Testis (tissue), 2 donors: ENCODE measurements at regions not wholly inside any gene's neighbourhood (a gene's known extent, or its start where the extent isn't known, plus 50 kb on each side); places are given as distances from the start of the nearest gene placed in this dataset.

Experiments used
- POLR2A ChIP-seq: fragments of 450-650 bp; IDR thresholded peaks from one replicate; pipeline ENCODE4 v1.6.1; 2017; ENCODE audit warnings: antibody characterized with exemption, mild to moderate bottlenecking, moderate library complexity
- TF ChIP-seq, protein P1 (sequence below), 3 experiments: fragments of 450-650 bp in 2 of 3; fragments of 200-600 bp in 1 of 3; sonication (generic) in 1 of 3; IDR thresholded peaks; one replicate each; pipeline ENCODE4 v1.5.1; 2016 to 2019; ENCODE audit warnings: antibody characterized with exemption in 3 of 3, mild to moderate bottlenecking in 2 of 3, moderate library complexity in 1 of 3

- TF ChIP-seq, protein P1, sequence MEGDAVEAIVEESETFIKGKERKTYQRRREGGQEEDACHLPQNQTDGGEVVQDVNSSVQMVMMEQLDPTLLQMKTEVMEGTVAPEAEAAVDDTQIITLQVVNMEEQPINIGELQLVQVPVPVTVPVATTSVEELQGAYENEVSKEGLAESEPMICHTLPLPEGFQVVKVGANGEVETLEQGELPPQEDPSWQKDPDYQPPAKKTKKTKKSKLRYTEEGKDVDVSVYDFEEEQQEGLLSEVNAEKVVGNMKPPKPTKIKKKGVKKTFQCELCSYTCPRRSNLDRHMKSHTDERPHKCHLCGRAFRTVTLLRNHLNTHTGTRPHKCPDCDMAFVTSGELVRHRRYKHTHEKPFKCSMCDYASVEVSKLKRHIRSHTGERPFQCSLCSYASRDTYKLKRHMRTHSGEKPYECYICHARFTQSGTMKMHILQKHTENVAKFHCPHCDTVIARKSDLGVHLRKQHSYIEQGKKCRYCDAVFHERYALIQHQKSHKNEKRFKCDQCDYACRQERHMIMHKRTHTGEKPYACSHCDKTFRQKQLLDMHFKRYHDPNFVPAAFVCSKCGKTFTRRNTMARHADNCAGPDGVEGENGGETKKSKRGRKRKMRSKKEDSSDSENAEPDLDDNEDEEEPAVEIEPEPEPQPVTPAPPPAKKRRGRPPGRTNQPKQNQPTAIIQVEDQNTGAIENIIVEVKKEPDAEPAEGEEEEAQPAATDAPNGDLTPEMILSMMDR (IDR thresholded peaks at IDR 0.05), result no peak
- no peak for TF ChIP-seq POLR2A
Observed at GRCh38 chr17:77679589-77679988, 278.9 kb upstream of the TNRC6C start.
